WTC11 (cell line): ENCODE measurements at regions not wholly inside any gene's neighbourhood (a gene's known extent, or its start where the extent isn't known, plus 50 kb on each side); places are given as distances from the start of the nearest gene placed in this dataset.

ENCODE experiments used
- NR1H2 ChIP-seq: sonication (generic); formaldehyde crosslinking; IDR thresholded peaks from 2 replicates; pipeline ENCODE4 v1.9.0; 2021; ENCODE audit warnings: mild to moderate bottlenecking, moderate library complexity, missing genetic modification reagents
- NR2C2 ChIP-seq: sonication (generic); formaldehyde crosslinking; IDR thresholded peaks from 2 replicates; pipeline ENCODE4 v1.8.0; 2022; ENCODE audit warnings: mild to moderate bottlenecking, missing genetic modification reagents
- SMAD3 ChIP-seq: sonication (generic); formaldehyde crosslinking; IDR thresholded peaks from 2 replicates; pipeline ENCODE4 v1.8.0; 2022; ENCODE audit warnings: missing genetic modification reagents, mild to moderate bottlenecking, borderline replicate concordance
- ZBTB21 ChIP-seq: sonication (generic); formaldehyde crosslinking; IDR thresholded peaks from 2 replicates; pipeline ENCODE4 v1.8.1; 2023; ENCODE audit warnings: mild to moderate bottlenecking, missing genetic modification reagents, borderline replicate concordance
- TF ChIP-seq, protein P1 (sequence below): fragments of 200-600 bp; IDR thresholded peaks from 2 replicates; pipeline ENCODE4 v1.8.0; 2022; ENCODE audit warnings: antibody characterized with exemption
- TF ChIP-seq, protein P2 (sequence below): sonication (generic); formaldehyde crosslinking; IDR thresholded peaks from 2 replicates; pipeline ENCODE4 v1.8.0; 2023; ENCODE audit warnings: missing genetic modification reagents

DNA sequence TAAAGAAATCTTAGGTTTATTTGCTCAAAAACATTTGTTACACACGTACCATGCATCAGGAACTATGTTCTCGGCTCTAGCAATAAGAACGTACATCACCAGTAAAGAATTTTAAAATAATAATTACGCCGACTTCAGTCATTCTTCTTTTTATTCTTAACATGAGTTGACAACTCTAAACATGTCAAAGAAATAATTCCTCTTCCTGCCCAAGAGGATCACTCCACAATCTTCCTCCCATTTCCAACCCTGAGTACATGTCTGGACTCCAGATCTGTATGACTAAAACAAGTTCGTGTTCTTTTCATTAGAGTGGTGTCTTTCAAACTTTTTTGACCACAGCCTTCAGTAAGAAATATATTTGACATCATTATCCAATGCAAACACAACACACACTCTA lies 201.6 kb upstream of the GRIA3 start:
- TF ChIP-seq, protein P1, sequence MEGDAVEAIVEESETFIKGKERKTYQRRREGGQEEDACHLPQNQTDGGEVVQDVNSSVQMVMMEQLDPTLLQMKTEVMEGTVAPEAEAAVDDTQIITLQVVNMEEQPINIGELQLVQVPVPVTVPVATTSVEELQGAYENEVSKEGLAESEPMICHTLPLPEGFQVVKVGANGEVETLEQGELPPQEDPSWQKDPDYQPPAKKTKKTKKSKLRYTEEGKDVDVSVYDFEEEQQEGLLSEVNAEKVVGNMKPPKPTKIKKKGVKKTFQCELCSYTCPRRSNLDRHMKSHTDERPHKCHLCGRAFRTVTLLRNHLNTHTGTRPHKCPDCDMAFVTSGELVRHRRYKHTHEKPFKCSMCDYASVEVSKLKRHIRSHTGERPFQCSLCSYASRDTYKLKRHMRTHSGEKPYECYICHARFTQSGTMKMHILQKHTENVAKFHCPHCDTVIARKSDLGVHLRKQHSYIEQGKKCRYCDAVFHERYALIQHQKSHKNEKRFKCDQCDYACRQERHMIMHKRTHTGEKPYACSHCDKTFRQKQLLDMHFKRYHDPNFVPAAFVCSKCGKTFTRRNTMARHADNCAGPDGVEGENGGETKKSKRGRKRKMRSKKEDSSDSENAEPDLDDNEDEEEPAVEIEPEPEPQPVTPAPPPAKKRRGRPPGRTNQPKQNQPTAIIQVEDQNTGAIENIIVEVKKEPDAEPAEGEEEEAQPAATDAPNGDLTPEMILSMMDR: no peak
- TF ChIP-seq NR2C2 (CRISPR knock-in tag) (no peak), NR1H2 (no peak), SMAD3 (no peak), ZBTB21 (CRISPR knock-in tag) (no peak)
- TF ChIP-seq, protein P2, sequence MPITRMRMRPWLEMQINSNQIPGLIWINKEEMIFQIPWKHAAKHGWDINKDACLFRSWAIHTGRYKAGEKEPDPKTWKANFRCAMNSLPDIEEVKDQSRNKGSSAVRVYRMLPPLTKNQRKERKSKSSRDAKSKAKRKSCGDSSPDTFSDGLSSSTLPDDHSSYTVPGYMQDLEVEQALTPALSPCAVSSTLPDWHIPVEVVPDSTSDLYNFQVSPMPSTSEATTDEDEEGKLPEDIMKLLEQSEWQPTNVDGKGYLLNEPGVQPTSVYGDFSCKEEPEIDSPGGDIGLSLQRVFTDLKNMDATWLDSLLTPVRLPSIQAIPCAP (CRISPR knock-in tag): no peak
